Naive thymus-derived CD8-positive, alpha-beta T cell (primary cell): ENCODE measurements at regions not wholly inside any gene's neighbourhood (a gene's known extent, or its start where the extent isn't known, plus 50 kb on each side); places are given as distances from the start of the nearest gene placed in this dataset.

ENCODE experiments used
- ATAC-seq, 2 donors: fragments of 150-1000 bp; cut with Tn5 transposase in 1 of 2; sonication (Bioruptor Pico), chemical (Tn5 transposase) in 1 of 2; 1 replicate in 1 of 2; 2 replicates in 1 of 2; pipeline ENCODE4 v1.10.0; 2021; ENCODE audit warnings: mild to moderate bottlenecking in 2 of 2, moderate library complexity in 2 of 2
- POLR2A ChIA-PET: fragments of 350-600 bp; sonication (Branson Sonifier 250); formaldehyde crosslinking; loops from one replicate; lab custom pipeline; 2021; ENCODE audit warnings: antibody characterized with exemption; lab: Charles Lee
- DNase-seq, 10 donors: peaks; one replicate each; pipeline versions ENCODE4 v3.0.0 to v3.0.0-alpha.2; 2020 to 2022
- H3K27ac Mint-ChIP-seq, 10 donors: one replicate each; pipeline ENCODE4 v1.8.0; 2020 to 2022; ENCODE audit warnings: mild to moderate bottlenecking in 10 of 10, mixed read lengths in 10 of 10, moderate library complexity in 4 of 10, inconsistent platforms in 1 of 10
- H3K27me3 Mint-ChIP-seq, 5 donors: one replicate each; pipeline ENCODE4 v1.8.0; 2021 to 2022; ENCODE audit warnings: mixed read lengths in 5 of 5
- H3K36me3 Mint-ChIP-seq, 3 donors: one replicate each; pipeline ENCODE4 v1.8.0; 2020 to 2022; ENCODE audit warnings: mixed read lengths in 3 of 3, mild to moderate bottlenecking in 2 of 3, inconsistent platforms in 1 of 3
- H3K4me1 Mint-ChIP-seq, 4 donors: one replicate each; pipeline ENCODE4 v1.8.0; 2021 to 2022; ENCODE audit warnings: mixed read lengths in 4 of 4
- H3K4me3 Mint-ChIP-seq, 10 donors: one replicate each; pipeline ENCODE4 v1.8.0; 2020 to 2022; ENCODE audit warnings: mild to moderate bottlenecking in 10 of 10, mixed read lengths in 10 of 10, moderate library complexity in 6 of 10, inconsistent platforms in 1 of 10
- H3K9me3 Mint-ChIP-seq, 9 donors: one replicate each; pipeline ENCODE4 v1.8.0; 2020 to 2022; ENCODE audit warnings: mixed read lengths in 9 of 9, mild to moderate bottlenecking in 3 of 9, inconsistent platforms in 1 of 9, moderate library complexity in 1 of 9

DNA sequence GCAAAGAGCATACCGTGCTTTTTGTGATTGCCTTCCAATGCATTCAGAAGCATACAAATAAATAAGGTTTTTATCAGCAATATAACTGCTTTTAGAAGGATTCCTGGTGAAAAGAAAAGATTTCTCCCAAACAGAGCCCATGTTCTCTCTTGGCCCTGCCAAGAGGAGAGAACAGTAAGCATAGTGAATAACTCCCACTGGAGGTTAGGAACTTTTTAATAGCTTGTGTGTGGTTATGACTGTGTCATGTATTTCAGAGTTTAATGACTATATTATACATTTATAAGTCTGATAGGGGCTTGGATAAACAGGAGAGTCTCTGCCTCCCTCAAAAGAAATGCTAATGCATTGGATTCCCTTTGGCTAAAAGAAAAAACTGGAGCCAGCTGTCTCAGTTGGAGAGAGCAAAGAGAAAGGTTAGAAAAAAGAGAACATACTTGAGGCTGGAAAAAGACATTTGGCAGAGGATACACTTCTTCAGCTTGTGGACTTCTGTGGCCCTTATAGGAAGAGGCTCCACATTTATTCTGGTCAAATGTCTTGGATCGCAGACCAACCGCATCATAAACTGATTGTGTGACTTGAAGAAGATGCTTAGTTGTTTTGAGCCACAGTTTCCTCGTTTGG lies 63.0 kb upstream of the SPRED2 start:
- POLR2A ChIA-PET, result no interaction called here
- DNase-seq (no peak), ATAC-seq (no peak)
- Mint-ChIP-seq H3K4me3 (no peak overlapping the region), H3K9me3 (no peaks in the 10 kb centered on the region), H3K27ac (no peak overlapping the region), H3K27me3 (peaks cover 0 to 16% (median 7%) of the 10 kb centered on the region in 5 donors), H3K4me1 (no peaks in the 10 kb centered on the region), H3K36me3 (no peaks in the 10 kb centered on the region)

DNA sequence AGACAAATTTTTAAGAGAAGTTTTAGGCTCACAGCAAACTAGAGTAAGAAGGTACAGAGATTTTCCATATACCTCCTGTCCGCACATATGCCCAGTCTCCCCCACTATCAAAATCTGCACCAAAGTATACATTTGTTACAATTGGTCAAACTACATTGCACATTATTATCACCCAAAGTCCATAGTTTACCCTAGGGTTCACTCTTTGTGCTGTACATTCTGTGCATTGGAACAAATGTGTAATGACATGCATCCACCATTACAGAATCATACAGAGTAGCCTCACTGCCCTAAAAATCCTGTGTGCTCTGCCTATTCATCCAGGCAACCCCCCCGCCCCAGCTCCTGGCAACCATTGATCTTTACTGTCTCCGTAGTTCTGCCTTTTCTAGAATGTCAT lies 61.7 kb upstream of the SPRED2 start:
- Mint-ChIP-seq H3K27me3 (peaks cover 0 to 18% (median 11%) of the 10 kb centered on the region in 5 donors), H3K4me3 (no peak overlapping the region), H3K36me3 (peaks cover 0 to 8% (median 2%) of the 10 kb centered on the region in 3 donors), H3K9me3 (peaks cover 0 to 12% (median 2%) of the 10 kb centered on the region in 9 donors), H3K27ac (no peak overlapping the region), H3K4me1 (no peaks in the 10 kb centered on the region)
- DNase-seq (no peak), ATAC-seq (no peak)
- POLR2A ChIA-PET, result no interaction called here

DNA sequence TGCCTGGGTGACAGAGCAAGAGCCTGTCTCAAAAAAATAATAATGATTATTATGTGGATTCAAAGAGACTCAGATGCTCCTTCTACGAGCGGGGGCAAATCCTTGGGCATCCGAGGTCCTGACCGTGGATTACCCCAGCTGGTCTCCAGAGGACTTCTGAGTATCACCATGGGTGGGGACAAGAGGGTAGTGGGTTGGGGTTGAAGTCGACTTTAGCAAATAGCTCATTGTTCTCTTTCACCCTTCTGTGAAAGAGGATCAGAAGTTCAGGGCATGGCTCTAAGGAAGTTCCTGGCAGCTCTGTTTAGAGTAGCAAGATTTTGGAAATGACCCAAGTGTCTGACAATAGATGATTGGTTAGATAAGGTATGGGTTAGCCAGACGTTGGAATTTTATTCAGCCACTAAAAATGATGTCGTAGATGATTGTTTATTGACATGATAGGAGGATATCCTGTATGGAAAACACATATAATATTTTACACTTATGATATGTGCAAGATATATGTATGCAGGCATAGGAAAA lies 59.0 kb upstream of the SPRED2 start:
- Mint-ChIP-seq H3K4me3 (no peak overlapping the region), H3K36me3 (peaks cover 3 to 18% (median 8%) of the 10 kb centered on the region in 3 donors), H3K27ac (no peak overlapping the region), H3K27me3 (peaks cover 3 to 20% (median 15%) of the 10 kb centered on the region in 5 donors), H3K9me3 (peaks cover 2 to 31% (median 12%) of the 10 kb centered on the region in 9 donors), H3K4me1 (no peaks in the 10 kb centered on the region)
- POLR2A ChIA-PET, result interaction anchor here (0.7 kb wide), 1 partner anchor 99 kb away, joined by 3 read pairs; no protein-coding TSS in a partner anchor
- ATAC-seq (no peak), DNase-seq (no peak)

DNA sequence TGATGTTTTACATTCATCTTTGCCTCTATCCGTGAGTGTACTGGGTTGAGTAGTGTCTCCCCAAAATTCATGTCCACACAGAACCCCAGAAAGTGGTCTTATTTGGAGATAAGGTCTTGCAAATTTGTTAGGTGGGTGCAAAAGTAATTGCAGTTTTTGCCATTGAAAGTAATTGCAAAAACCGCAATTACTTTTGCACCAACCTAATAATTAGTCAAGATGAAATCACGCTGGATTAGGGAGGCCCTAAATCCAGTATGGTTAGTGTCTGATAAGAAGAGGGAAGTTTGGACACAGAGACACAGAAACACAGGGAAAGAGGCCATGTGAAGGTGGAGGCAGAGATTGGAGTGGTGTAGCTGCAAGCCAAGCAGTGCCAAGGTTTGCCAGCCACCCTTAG lies 57.8 kb upstream of the SPRED2 start:
- ATAC-seq, result no peak
- H3K4me1 Mint-ChIP-seq, result no peaks in the 10 kb centered on the region
- POLR2A ChIA-PET, result interaction anchor here (0.7 kb wide), 1 partner anchor 10 kb away, joined by 4 read pairs; no protein-coding TSS in a partner anchor
- H3K36me3 Mint-ChIP-seq, result peaks cover 3 to 18% (median 8%) of the 10 kb centered on the region in 3 donors
- H3K4me3 Mint-ChIP-seq, result no peak overlapping the region
- peaks cover 2 to 31% (median 12%) of the 10 kb centered on the region in 9 donors for H3K9me3 Mint-ChIP-seq
- H3K27ac Mint-ChIP-seq, result no peak overlapping the region
- no peak for DNase-seq
- H3K27me3 Mint-ChIP-seq, result peaks cover 1 to 21% (median 15%) of the 10 kb centered on the region in 5 donors

DNA sequence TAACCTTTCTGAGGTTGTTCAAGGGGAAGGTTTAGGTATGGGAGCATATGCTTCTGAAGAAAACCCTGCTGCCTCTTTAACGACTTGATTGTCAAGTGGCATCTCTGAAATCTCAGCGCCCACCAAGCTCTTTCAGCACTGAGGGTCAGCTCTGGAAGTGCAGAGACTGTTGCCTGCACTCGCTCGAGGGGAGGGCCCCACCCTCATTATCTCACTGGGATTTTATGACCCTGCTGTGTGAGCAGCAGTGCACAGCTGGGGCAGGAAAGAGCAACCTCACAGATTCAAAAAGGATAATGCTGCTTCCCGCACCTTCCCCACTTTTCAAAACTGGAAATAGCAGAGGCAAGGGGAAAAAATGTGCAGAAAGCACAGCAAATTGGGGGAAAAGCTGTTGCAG lies 56.9 kb upstream of the SPRED2 start:
- Mint-ChIP-seq H3K27me3 (peaks cover 1 to 23% (median 15%) of the 10 kb centered on the region in 5 donors), H3K4me1 (no peaks in the 10 kb centered on the region), H3K9me3 (peaks cover 2 to 31% (median 12%) of the 10 kb centered on the region in 9 donors), H3K27ac (no peak overlapping the region), H3K36me3 (peaks cover 3 to 18% (median 8%) of the 10 kb centered on the region in 3 donors), H3K4me3 (no peak overlapping the region)
- POLR2A ChIA-PET, result no interaction called here
- ATAC-seq (no peak), DNase-seq (no peak)

DNA sequence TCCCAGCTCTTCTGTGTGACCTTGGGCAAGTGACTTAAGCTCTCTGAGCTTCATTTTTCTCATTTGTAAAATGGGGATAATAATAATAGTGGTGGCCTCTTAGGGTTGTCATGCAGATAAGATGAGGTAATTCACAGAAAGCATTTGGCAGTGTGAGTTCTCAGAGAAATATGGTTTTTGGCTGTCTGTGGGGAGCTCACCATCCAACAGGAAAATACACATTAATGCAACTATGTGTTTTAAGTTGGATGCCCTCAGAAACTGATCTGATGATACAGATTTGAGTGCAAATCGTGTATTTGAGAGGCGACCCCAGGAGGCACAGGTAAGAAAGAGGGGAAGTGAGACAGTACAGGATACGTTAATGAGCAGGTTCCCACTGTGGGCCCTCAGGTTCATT lies 56.1 kb upstream of the SPRED2 start:
- H3K27me3 Mint-ChIP-seq, result peaks cover 5 to 23% (median 22%) of the 10 kb centered on the region in 5 donors
- ATAC-seq, result no peak
- DNase-seq, result no peak
- POLR2A ChIA-PET, result no interaction called here
- H3K36me3 Mint-ChIP-seq, result peaks cover 3 to 18% (median 8%) of the 10 kb centered on the region in 3 donors
- H3K4me3 Mint-ChIP-seq, result no peak overlapping the region
- no peaks in the 10 kb centered on the region for H3K4me1 Mint-ChIP-seq
- H3K27ac Mint-ChIP-seq, result no peak overlapping the region
- peaks cover 2 to 31% (median 12%) of the 10 kb centered on the region in 9 donors for H3K9me3 Mint-ChIP-seq

DNA sequence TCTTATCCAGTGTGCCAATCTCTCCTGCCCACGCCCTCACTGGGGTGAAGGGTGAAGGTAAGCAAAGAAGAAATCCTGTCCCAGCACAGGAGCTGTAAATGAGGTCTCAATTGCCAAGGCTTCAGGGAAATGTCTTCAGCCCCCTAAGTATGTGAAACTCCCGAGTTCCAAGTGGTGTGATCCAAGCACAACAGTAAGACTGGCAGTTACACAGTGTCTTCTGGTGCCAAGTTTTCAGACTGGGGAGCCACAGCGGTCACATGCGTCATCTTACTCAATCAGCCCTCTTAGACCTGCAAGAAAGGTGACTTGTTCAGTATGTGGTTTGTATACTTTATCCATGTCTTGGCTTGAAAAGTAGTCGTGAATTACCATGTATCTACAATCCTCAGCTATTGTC lies 55.0 kb upstream of the SPRED2 start:
- no peak for ATAC-seq
- POLR2A ChIA-PET, result no interaction called here
- H3K36me3 Mint-ChIP-seq, result peaks cover 3 to 18% (median 8%) of the 10 kb centered on the region in 3 donors

DNA sequence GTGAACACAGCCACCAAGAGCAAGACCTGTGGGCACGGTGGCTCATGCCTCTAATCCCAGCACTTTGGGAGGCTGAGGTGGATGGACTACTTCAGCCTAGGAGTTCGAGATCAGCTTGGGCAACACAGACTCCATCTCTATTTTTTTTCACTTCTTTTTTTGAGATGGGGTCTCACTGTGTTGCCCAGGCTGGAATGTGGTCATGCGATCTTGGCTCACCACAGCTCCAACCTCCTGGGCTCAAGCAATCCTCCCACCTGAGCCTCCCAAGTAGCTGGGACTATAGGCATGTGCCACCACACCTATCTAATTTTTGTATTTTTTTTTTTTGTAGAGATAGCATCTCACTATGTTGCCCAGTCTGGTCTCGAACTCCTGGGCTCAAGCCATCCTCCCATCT lies 54.4 kb upstream of the SPRED2 start:
- no peaks in the 10 kb centered on the region for H3K4me1 Mint-ChIP-seq
- H3K36me3 Mint-ChIP-seq, result peaks cover 3 to 18% (median 8%) of the 10 kb centered on the region in 3 donors
- POLR2A ChIA-PET, result no interaction called here
- H3K27me3 Mint-ChIP-seq, result peaks cover 5 to 24% (median 23%) of the 10 kb centered on the region in 5 donors
- H3K27ac Mint-ChIP-seq, result no peak overlapping the region
- no peak overlapping the region for H3K4me3 Mint-ChIP-seq
- ATAC-seq (no peak), DNase-seq (no peak)
- peaks cover 2 to 31% (median 12%) of the 10 kb centered on the region in 9 donors for H3K9me3 Mint-ChIP-seq

More for the DNA sequence above, 55.0 kb upstream of the SPRED2 start:
- H3K27me3 Mint-ChIP-seq, result peaks cover 5 to 24% (median 23%) of the 10 kb centered on the region in 5 donors
- H3K4me1 Mint-ChIP-seq, result no peaks in the 10 kb centered on the region
- H3K27ac Mint-ChIP-seq, result no peak overlapping the region
- DNase-seq, result no peak
- H3K4me3 Mint-ChIP-seq, result no peak overlapping the region
- peaks cover 2 to 31% (median 12%) of the 10 kb centered on the region in 9 donors for H3K9me3 Mint-ChIP-seq

DNA sequence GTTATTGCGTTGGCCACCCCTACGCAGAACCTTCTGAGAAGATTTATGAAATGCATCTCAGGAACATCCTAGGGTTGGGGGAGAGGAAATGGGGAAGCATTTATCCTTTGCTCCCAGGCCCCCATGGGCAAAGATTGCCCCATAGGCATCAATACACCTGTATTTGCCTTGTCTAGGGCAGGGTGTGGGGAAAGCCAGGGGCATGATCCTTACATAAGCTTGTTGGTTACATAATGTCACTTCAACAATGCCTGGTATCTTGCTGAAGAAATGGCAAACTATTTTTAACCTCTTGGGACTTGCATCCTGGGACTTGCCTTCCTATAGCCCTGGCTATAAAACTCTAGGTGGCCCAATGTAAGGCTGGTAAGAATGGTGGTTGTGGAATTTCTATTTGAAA lies 53.9 kb upstream of the SPRED2 start:
- POLR2A ChIA-PET, result no interaction called here
- H3K27ac Mint-ChIP-seq, result no peak overlapping the region
- no peaks in the 10 kb centered on the region for H3K4me1 Mint-ChIP-seq
- no peak for ATAC-seq
- H3K9me3 Mint-ChIP-seq, result peaks cover 2 to 31% (median 12%) of the 10 kb centered on the region in 9 donors
- H3K36me3 Mint-ChIP-seq, result peaks cover 3 to 18% (median 8%) of the 10 kb centered on the region in 3 donors
- peaks cover 5 to 24% (median 20%) of the 10 kb centered on the region in 5 donors for H3K27me3 Mint-ChIP-seq
- no peak overlapping the region for H3K4me3 Mint-ChIP-seq
- DNase-seq, result no peak

DNA sequence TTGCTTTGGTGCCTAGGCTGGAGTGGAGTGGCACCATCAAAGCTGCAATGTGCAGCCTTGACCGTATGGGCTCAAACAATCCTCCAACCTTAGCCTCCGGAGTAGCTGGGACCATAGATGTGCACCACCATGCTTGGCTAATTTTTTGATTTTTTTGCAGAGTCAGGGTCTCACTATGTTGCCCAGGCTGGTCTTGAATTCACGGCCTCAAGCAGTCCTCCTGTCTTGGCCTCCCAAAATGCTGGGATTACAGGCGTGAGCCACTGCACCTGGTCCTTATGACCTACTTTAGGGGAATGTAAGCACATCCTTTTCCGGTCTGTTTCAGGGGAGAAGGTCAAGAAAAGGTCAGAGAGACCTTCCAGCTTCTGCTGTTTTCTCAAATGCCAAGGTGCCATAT lies 53.4 kb upstream of the SPRED2 start:
- Mint-ChIP-seq H3K36me3 (peaks cover 3 to 18% (median 8%) of the 10 kb centered on the region in 3 donors), H3K4me3 (no peak overlapping the region), H3K9me3 (peaks cover 2 to 31% (median 12%) of the 10 kb centered on the region in 9 donors), H3K4me1 (no peaks in the 10 kb centered on the region), H3K27me3 (peaks cover 5 to 24% (median 20%) of the 10 kb centered on the region in 5 donors), H3K27ac (no peak overlapping the region)
- no peak for ATAC-seq
- no peak for DNase-seq
- POLR2A ChIA-PET, result no interaction called here

DNA sequence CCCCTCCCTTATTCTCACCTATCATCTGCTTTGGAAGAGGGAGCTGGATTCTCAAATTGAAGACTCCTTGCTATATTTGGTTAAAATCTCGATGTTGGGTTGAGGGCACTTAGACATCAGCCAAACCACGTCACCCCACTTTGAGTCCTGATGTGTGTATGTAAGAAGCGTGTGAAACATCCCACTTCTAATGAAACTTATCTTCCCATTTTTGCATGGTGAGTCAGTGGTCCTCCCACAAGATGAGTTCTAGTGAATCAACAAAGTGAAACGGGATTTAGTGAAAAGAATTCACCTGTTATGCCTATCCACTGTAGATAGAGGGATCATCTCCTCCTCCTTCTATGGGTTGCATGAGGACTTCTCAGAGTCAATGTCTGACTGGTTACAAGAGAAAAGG lies 51.4 kb upstream of the SPRED2 start:
- Mint-ChIP-seq H3K4me3 (no peak overlapping the region), H3K27me3 (peaks cover 4 to 24% (median 14%) of the 10 kb centered on the region in 5 donors), H3K9me3 (peaks cover 2 to 16% (median 9%) of the 10 kb centered on the region in 9 donors), H3K36me3 (peaks cover 3 to 9% (median 6%) of the 10 kb centered on the region in 3 donors), H3K4me1 (no peaks in the 10 kb centered on the region), H3K27ac (peak overlapping the region in 1 of 10 donors; percentile 7)
- POLR2A ChIA-PET, result no interaction called here
- DNase-seq, result no peak
- no peak for ATAC-seq

DNA sequence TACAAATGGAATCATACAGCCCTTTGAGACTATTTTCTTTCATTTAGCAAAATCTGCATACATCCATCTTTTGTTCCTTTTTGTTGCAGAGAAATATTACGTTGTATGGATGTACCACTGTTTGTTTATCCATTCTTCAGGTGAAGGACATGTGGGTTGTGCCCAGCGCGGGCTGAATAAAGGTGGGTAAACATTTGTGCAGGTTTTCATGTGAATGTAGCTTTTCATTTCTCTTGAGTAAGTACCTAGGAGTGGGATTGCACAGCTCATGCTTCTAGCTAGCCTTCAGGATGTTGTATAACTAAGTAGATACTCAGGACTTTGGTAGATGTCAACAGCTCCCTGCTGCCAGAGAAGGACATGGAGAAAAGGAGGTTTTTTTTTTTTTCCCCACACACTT lies 50.6 kb upstream of the SPRED2 start:
- Mint-ChIP-seq H3K27me3 (peaks cover 4 to 17% (median 12%) of the 10 kb centered on the region in 5 donors), H3K4me1 (no peaks in the 10 kb centered on the region), H3K36me3 (peaks cover 0 to 3% (median 3%) of the 10 kb centered on the region in 3 donors), H3K4me3 (no peak overlapping the region), H3K9me3 (peaks cover 0 to 8% (median 6%) of the 10 kb centered on the region in 9 donors), H3K27ac (no peak overlapping the region)
- no peak for DNase-seq
- no peak for ATAC-seq
- POLR2A ChIA-PET, result no interaction called here
